Stimulated activated CD4-positive, alpha-beta T cell treated with anti-CD3 and anti-CD28 coated beads, Interleukin-4, amount 100 ng/mL, for 48 hours (primary cell): ENCODE measurements at regions not wholly inside any gene's neighbourhood (a gene's known extent, or its start where the extent isn't known, plus 50 kb on each side); places are given as distances from the start of the nearest gene placed in this dataset.

Source experiments
- DNase-seq, 2 donors: peaks; one replicate each; pipeline ENCODE4 v3.0.0-alpha.2; 2020; ENCODE audit warnings: low read depth in 2 of 2

DNA sequence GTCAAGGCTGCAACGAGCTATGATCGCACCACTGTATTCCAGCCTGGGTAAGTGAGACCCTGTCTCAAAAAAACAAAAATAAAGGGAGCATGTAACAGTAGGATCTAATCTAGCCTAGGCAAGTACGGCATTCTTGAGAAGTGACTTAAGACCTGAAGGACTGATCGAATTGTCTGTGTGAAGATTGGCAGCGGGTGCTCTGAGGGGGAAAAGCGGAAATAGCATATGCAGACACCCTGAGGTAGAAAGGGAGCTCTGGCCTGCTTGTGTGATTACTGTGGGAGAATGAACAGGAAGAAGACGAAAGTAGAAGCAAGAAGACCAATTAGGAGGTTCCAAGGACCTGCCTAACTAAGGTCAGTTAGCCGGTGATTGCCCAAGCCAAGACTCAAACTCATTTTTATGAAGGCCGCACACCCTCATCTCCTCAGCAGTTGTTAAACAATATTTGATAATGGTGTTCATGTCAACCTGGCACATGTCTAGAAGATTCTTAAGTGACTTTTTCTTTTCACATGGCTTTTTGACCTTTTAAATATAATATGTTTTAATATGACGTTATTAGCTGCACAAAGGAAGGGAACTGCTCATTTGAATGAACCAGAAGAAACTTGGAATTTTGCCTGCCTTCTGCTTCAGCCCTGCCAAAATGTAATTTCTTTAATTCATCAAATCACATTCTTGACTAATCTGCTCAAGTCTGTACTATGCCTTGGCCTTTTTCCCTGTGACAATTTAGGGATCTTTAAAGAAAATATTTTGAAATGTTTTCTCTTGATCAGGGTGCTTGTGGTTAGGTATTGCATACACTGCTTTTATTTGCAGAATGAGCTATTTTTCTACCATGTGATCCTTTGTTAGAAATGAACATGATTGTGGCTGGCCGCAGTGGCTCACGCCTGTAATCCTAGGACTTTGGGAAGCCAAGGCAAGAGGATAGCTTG lies 289.2 kb upstream of the DMRT1 start:
- DNase-seq: no peak

DNA sequence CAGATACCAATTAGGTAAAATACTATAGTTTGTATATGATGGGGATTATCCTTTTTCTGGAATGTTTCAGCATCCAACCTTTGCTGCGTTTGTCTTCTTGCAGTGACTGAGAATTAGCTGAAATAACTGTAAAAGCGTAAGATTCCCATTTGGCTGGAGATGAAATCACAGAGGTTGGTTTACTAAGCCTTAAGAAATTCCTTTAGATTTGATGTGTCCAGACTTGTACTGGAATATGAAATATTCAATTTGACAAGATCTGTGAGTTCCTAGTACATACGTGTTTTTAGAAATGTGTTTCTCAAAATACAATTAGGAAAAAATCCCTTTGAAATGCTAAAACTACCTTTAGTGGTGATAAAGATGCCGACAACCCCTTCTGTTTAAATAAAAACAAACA lies 286.0 kb upstream of the DMRT1 start:
- no peak for DNase-seq

DNA sequence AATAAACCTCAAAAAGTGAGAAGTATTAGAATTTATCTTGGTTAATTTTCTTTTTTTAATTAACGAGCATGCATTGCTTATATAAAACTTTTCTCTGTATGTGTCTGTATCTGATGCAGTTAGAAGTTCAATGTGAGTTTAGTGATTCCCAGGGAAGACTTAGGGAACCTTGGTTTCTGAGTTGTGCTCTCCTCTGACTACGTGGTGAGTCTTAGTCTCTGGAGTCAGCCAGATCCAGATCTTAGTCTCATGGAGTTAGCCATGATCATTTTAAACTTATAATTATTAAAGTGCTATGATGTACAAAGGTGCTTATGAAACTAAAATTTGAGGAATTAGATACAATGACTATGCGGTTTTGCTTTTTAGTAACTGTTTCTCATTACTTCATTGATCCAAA lies 285.3 kb upstream of the DMRT1 start:
- no peak for DNase-seq

DNA sequence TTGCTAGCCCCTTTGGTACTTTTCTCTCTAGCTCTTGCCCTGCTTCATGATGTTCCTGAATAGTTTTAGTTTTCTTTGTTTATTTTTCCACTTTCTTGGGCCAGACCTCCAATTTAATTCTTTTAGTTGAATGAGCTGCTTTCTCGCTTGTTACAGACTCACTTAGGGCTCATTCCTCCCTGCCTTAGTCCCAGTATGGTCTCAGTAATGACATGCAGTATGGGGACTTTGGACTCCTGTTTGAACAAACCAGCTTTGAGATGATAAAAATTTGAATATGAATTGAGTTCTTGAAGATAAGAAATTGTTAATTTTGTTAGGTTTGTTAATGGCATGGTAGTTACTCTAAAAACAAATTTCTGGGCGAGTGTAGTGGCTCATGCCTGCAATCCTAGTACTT lies 284.8 kb upstream of the DMRT1 start:
- DNase-seq: no peak

DNA sequence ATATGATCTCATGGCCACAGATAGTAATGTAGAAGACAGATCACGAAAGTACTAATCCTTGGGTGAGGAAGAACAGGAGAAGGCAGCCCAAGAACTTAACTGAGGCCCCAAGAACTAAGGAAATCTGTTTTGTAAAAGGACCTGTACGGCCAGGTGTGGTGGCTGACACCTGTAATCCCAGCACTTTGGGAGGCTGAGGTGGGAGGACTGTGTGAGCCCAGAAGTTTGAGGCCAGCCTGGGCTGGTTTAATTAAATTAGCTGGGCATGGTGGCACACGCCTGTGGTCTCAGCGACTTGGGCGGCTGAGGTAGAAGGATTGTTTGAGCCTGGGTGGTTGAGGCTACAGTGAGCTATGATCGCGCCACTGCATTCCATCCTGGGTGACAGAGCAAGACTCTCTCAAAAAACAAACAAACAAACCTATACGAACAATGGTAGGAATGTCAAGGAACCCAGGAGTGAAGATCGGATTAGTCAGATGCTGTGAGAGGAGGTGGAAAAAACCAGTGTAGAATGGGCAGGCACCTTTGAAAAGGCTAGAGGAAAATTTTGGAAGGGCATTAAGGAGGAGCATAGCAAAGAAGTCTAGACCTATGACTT lies 283.8 kb upstream of the DMRT1 start:
- no peak for DNase-seq

DNA sequence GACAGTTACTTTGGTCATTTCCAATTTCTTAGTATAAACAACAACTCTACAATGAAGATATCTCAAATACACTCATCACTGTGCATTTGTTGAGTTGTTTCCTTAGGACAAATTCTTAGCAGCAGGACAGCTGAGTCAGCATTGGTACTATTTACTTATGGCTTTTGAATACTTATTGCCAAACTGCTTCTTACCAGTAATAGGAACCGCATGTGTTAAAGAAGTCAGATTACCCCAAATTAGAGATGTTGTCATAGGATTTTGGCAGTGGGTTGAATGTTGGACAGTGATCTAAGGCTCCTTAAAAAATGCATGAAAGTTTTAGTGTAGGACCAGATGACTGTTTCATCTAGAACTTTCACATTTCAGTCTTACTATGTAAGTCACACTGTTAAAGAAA lies 280.1 kb upstream of the DMRT1 start:
- DNase-seq: no peak

DNA sequence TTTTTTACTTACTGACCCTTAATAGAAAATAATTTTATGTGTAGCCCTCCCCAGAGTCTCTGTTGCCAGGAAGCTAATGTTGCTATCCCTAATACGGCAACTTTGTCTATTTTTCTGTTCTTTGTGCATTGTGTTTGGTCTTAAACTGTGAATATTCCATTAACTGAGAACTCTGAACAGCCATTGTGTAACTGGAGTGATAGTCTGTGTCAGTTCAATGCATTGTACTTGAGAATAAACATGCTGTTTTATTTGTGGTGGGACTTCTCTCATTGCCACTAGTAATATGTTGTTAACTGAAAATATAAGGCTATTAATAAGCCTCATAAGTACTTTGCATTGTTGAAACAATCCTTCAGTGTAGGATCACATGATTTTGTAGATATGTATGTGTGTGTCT lies 278.3 kb upstream of the DMRT1 start:
- no peak for DNase-seq

DNA sequence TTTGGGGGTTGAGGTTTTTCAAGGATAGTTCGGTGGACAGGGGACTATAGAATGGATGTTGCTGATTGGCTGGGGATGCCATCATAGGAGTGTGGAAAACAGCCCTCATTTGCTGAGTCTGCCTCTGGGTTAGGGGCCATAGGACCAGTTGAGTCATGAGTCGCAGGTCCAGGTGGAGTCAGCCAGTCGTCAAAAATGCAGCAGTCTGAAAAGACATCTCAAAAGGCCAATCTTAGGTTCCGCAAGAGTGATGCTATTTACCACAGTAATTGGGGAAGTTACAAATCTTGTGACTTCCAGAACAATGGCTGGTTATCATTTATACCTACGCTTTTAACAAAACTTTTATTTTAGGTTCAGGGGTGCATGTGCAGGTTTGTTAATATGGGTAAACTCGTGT lies 276.0 kb upstream of the DMRT1 start:
- no peak for DNase-seq

DNA sequence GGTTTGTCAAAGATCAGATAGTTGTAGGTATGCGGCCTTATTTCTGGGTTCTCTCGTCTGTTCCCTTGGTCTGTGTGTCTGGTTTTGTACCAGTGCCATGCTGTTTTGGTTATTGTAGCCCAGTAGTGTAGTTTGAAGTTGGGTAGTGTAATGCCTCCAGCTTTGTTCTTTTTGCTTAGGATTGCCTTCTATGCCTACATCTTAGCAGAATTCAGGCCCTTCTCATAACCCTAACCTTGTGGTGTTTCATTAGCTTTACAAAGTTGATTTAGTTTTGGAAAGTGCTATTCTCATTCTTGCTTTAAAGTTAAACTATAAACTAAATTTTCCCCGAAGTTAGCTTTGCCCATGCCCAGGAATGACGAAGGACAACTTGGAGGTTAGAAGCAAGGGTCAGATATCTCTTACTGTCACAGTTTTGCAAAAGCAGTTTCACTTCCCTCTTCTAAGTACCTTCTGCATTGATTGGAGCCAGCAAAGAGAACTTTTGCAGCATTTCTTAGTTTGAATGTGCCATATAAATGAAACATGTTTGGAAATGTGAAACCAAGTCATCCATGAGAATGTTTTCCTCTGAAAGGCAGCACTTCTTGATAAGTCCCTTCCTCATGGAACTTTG lies 274.3 kb upstream of the DMRT1 start:
- no peak for DNase-seq

DNA sequence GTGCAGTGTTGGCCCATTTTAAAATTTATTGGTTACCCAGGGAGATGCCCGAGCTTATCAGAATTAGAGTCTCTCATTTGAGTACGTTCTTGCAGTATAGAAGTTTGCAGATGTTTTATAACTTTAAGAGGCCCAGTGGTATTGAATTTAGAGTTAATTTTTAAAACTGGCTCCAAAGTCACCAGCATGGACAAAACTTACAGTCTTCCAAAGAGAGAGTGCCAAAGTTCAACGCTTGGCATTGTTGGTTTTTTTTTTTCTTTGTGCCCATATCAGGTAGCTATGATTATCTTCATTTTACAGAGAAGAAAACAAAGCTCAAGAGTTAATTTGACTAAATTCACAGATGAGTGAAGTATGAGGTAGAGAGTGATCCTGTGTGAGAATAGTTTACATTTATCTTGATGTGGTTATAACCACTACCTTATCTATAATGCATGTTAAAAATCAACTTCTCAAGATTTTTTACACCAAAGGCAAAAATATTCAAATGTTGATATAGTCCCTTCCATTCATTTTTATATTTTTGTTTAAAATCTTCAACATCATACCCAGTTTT lies 273.7 kb upstream of the DMRT1 start:
- DNase-seq: no peak

DNA sequence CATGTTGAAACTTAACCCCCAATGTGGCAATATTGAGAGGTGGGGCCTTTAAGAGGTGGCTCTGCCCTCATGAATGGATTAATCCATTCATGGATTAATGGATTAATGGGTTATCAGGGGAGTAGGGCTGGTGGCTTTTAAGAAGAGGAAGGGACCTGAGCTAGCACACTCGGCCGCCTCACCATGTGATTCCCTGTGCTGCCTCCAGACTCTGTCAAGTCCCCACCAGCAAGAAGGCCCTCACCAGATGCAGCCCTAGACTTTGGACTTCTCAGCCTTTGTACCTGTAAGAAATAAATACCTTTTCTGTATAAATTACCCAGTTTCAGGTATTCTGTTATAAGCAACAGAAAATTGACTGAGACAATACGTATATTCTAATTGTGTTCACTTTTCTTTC lies 272.2 kb upstream of the DMRT1 start:
- no peak for DNase-seq

DNA sequence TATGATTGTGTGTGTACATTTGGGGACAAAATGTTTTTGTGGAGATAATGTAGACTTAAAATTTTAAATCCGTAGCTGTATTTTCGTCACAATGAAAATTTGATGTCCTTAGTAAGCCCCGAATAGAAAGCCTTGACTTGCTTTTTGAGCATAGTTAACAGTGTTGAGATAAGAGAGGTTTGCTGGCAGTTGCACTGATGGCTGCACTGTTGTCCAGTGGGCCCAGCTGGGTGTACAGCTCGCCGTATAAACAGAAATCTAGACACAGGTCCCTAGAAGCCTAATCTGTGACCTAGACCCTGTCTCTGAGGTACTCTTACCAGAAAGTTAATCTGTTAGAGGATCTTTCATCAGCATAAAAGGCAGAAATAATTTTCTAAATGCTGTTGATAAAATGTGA lies 271.3 kb upstream of the DMRT1 start:
- DNase-seq: no peak

DNA sequence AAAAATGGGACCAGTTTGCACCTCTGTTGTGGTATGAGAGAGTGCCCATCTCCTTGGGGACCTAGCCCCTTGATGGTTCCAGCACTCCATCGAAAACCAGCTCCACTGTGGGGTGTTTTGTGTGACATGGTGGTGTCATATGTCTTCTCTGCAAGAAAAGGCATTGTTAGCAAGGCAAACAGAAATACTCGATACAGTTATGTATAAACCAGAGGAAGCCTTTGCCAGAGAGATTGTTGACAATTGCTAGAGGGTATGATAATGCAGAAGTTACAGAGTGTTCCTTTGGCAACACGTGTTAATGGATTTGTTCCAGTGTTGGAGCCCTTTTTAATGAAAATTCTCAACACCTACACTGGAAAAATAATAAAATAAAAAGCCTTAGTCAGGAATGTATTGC lies 270.4 kb upstream of the DMRT1 start:
- no peak for DNase-seq

DNA sequence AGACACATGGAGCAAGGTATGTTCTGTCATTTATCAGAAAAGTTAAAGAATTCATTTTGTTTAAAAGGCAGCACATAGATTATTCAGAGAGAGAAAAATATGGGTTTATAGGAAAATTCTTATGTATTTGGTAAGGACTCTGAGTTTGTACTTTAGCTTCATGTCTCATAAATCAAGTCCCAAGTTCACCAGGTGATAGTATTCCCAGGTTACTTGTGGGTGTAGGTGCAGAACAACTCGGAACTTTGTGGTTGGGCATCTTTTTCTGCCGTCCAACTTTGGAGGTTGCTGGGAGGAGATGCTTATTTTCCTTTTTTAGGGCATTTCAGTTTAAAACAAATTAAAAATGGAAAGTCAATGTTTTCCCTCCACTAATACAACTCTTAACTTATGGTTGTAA lies 269.8 kb upstream of the DMRT1 start:
- no peak for DNase-seq

DNA sequence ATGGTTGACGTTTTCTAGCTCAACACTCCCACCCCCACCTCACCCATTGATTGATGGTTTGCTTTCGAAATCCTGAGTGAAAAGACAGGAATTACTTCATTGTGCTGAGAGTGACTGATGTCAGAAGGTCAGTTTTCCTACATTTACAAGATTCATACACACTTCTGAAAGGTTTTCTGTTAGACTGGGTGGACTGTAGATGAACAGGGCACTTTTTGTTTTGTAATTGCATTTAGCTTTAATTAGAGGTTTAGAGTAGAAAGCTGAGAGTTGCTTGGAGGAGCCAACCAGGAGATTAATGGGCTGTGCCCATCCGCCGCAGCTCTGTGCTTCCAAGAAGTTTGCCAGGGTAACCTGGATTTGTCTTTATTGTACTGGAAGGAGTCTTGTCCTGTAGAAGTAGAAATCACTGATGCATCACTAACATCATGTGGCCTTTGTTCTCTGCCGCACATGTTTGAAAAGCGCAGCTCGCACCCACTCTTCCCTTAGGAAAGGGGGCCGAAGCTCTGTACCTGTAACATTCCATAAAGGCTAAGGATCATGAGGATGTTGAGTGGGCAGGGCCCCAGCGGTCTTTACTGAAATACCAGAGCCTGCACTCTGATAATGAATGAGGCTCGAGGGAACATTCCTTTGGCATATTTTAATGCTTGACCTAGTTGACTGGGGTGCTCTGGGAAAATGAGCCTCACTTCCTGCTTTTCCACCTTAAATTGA lies 267.6 kb upstream of the DMRT1 start:
- DNase-seq: no peak

DNA sequence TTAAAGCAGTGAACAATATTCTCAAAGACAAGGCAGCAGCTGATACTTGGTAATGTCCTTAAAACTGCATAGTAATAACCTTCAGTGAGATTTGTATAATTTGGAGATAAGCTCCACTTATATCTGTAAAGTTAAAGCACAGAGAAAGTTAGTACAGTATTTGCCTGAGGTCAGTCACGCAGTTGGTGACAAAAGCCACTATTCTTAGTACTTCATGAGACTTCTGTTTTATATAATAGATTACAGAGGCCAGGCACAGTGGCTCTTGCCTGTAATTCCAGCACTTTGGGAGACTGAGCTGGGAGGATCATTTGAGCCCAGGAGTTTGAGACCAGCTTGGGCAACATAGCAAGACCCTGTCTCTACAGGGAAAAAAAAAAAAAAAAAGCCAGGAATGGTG lies 266.4 kb upstream of the DMRT1 start:
- no peak for DNase-seq

DNA sequence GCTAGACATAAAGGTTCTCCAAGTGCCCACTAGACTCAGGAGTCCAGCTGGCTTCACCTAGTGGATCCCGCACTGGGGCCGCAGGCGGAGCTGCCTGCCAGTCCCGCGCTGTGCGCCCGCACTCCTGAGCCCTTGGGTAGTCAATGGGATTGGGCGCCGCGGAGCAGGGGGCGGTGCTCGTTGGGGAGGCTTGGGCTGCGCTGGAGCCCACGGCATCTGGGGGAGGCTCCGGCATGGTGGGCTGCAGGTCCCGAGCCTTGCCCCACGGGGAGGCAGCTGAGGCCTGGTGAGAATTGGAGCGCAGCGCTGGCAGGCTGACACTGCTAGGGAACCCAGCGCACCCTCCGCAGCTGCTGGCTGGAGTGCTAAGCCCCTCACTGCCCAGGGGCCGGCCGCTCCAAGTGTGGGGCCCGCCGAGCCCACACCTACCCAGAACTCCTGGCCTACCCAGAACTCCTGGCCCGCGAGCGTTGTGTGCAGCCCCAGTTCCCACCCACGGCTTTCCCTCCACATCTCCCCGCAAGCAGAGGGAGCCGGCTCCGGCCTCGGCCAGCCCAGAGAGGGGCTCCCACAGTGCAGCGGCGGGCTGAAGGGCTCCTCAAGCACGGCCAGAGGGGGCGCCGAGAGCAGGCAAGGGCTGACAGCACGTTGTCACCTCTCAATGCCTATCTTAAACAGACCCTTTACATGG lies 260.7 kb upstream of the DMRT1 start:
- DNase-seq: no peak

DNA sequence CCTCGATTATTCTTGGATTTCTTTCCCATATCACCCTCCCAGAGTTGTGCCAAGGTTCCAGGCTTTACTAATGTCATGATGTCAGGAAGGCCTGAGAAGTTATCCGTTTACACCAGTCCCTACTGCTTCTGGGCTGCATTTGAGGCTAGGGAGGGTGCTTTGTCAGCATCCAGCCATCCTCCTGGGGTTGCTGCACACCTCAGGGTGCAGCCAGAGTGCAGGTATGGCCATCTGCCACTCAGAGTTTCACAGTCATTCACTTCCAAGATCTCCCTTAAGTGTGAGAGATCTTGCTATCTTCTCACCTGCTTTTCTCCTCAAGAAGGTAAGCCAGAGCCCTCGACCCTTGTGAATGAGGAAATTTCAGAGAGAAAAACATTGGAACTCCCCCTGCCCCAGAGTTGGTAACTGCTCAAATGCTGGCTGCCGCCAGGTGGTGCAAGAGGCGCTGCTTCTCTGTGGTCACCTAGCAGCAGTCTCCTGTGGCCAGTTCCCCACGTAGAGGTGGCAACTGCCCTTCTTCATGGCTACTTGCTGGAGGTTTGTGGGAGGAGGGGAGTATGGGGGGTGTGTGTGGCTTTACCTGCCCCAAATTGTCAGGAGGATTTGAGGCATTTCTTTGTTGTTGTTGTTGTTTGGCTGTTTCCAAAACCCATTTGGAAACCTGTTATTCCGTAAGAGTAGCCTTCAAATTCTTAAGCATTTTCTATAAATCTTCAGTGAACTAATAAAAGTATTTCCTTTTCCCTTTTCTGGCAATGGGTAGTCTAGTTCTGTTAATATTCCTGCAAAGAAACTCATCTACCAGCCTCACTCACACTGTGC lies 259.6 kb upstream of the DMRT1 start:
- DNase-seq: no peak

DNA sequence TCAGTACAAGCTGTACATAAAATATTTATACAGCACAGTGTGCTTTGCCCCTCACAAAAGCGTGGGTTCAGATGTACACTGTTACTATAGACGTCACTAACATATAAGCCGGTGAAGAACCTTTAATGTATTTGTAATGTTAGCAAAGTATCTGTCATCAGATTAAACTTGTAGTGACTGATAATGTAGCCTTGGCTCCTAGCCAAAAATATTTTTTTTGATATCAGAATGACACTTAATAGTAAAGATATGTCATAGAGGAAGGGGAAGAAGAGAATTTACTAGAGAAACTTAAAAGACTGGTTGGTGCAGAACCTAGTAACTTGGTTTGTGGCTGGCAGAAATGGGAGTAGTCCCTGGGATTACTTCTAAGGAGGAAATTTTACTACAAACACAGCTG lies 258.7 kb upstream of the DMRT1 start:
- DNase-seq: no peak

DNA sequence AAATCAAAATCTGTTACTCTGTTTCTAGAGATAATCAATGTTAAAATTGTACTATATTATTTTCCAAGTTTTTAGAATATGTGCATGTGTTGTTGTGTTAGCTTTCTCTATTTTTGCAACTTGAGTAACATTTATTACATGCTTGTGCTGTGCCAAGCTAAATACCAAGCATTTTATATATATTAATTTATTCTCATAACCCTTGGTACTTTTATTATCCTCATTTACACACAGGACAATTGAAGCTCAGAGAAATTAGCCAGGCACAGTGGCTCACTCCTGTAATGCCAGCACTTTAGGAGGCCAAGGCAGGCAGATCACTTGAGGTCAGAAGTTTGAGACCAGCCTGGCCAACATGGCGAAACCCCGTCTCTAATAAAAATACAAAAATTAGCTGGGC lies 254.0 kb upstream of the DMRT1 start:
- no peak for DNase-seq

DNA sequence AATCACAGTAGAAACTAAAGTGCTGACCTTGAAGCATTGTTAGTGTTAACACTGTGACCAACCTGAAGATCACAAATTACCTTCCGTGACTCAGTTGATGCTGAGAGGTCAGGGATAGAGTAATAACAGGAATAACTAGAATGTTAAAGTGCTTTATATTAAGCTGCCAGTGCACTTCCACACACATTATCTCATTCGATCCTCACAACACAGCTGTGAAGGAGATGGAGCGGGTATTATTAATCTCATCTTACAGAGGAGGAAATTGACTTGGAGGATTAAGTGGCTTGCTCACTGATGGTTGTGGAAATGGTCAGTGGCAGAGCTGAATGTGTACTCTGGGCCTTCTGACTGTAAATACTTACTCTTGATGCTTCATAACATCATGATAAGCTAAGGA lies 252.5 kb upstream of the DMRT1 start:
- no peak for DNase-seq
